Choroid plexus epithelial cell (primary cell): ENCODE measurements at regions not wholly inside any gene's neighbourhood (a gene's known extent, or its start where the extent isn't known, plus 50 kb on each side); places are given as distances from the start of the nearest gene placed in this dataset.

Source experiments
- DNase-seq: peaks from one replicate; pipeline ENCODE4 v3.0.0-alpha.2; 2010; ENCODE audit warnings: low read depth
- H3K4me3 ChIP-seq: 2 replicates; pipeline ENCODE4 v1.5.1; 2011; ENCODE audit warnings: low read depth, mild to moderate bottlenecking, control low read depth, low read length, moderate library complexity
- CTCF ChIP-seq: conservative IDR thresholded peaks from 2 replicates; pipeline ENCODE4 v1.5.1; 2011; ENCODE audit warnings: low read depth, mild to moderate bottlenecking, control low read depth, inconsistent platforms, low read length, moderate library complexity

GRCh38 chr5:174511714-174512253 lies 212.6 kb upstream of the MSX2 start:
- no peak overlapping the region for H3K4me3 ChIP-seq
- DNase-seq: no peak

GRCh38 chr5:174514325-174514724 lies 210.1 kb upstream of the MSX2 start:
- no peak for TF ChIP-seq CTCF
- DNase-seq: no peak
- H3K4me3 ChIP-seq: no peak overlapping the region

More at GRCh38 chr5:174511714-174512253, 212.6 kb upstream of the MSX2 start:
- no peak for TF ChIP-seq CTCF

GRCh38 chr5:174514983-174515394 lies 209.4 kb upstream of the MSX2 start:
- no peak for TF ChIP-seq CTCF
- no peak overlapping the region for H3K4me3 ChIP-seq
- DNase-seq: no peak

GRCh38 chr5:174516741-174517140 lies 207.6 kb upstream of the MSX2 start:
- no peak for DNase-seq
- no peak overlapping the region for H3K4me3 ChIP-seq
- TF ChIP-seq CTCF: no peak

- no peak overlapping the region for H3K4me3 ChIP-seq
- TF ChIP-seq CTCF: no peak
- no peak for DNase-seq
Observed at GRCh38 chr5:174518512-174518911, 205.9 kb upstream of the MSX2 start.

- no peak overlapping the region for H3K4me3 ChIP-seq
- TF ChIP-seq CTCF: no peak
- peak; percentile 19 for DNase-seq
Observed at GRCh38 chr5:174520420-174521396, 203.7 kb upstream of the MSX2 start.
